A549 (cell line): ENCODE measurements at regions not wholly inside any gene's neighbourhood (a gene's known extent, or its start where the extent isn't known, plus 50 kb on each side); places are given as distances from the start of the nearest gene placed in this dataset.

Experiments used
- ATAC-seq, 2 experiments: fragments of 200-7000 bp in 1 of 2; fragments of >200 bp in 1 of 2; cut with Nextera tagmentation in 1 of 2; cut with Tn5 transposase in 1 of 2; 3 replicates each; pipeline versions ENCODE4 v1.8.0 to v1.9.1; 2018 to 2020; ENCODE audit warnings: mild to moderate bottlenecking in 1 of 2, moderate library complexity in 1 of 2
- CTCF ChIA-PET: fragments of 300-600 bp; sonication (Branson Sonifier 250); formaldehyde crosslinking; extraction: SDS; loops from one replicate; lab custom pipeline; 2021; ENCODE audit warnings: antibody characterized with exemption, inconsistent platforms; lab: Yijun Ruan, JAX
- POLR2A ChIA-PET: fragments of 350-600 bp; formaldehyde crosslinking; extraction: SDS; loops from one replicate; lab custom pipeline; 2021; ENCODE audit warnings: antibody characterized with exemption, inconsistent platforms; lab: Yijun Ruan, JAX
- DNase-seq, 2 experiments: peaks; one replicate each; pipeline versions ENCODE4 v3.0.0 to v3.0.0-alpha.2; 2011 to 2016; ENCODE audit warnings: low read depth in 1 of 2, low spot score in 1 of 2
- FAIRE-seq: peaks from 2 replicates; lab custom pipeline; 2011; peaks lifted over from hg19 to GRCh38; lab: Jason Lieb, UNC
- H3K27ac ChIP-seq, 2 experiments: fragments of >200 bp; sonication (Bioruptor Twin); formaldehyde crosslinking; 3 replicates each; pipeline ENCODE4 v1.5.1; 2016 to 2017
- H3K4me1 ChIP-seq: fragments of >200 bp; sonication (Bioruptor Twin); formaldehyde crosslinking; 3 replicates; pipeline ENCODE4 v1.6.1; 2016
- H3K4me2 ChIP-seq: fragments of >200 bp; sonication (Bioruptor Twin); formaldehyde crosslinking; 3 replicates; pipeline ENCODE4 v1.6.1; 2016
- H3K4me3 ChIP-seq: fragments of >200 bp; sonication (Bioruptor Twin); formaldehyde crosslinking; 3 replicates; pipeline ENCODE4 v1.5.1; 2016
- H3K9me3 ChIP-seq: fragments of >200 bp; sonication (Bioruptor Twin); formaldehyde crosslinking; 3 replicates; pipeline ENCODE4 v1.6.1; 2016
- CBX8 ChIP-seq: fragments of 200-600 bp; sonication (generic); IDR thresholded peaks from 2 replicates; pipeline ENCODE4 v1.6.1; 2016
- CHD2 ChIP-seq: fragments of 150-350 bp; IDR thresholded peaks from 2 replicates; pipeline ENCODE4 v1.6.1; 2014; ENCODE audit warnings: low read length; ENCODE audit not compliant: partially characterized antibody
- EHMT2 ChIP-seq: fragments of 200-600 bp; sonication (generic); IDR thresholded peaks from 2 replicates; pipeline ENCODE4 v1.6.1; 2016; ENCODE audit warnings: antibody characterized with exemption, low read depth, mild to moderate bottlenecking, moderate library complexity
- ELK1 ChIP-seq: fragments of 150-350 bp; IDR thresholded peaks from 2 replicates; pipeline ENCODE4 v1.6.1; 2014; ENCODE audit warnings: low read depth, mild to moderate bottlenecking, low read length
- FOSL2 ChIP-seq, 2 experiments: fragments of 450-650 bp in 1 of 2; fragments of >200 bp in 1 of 2; sonication (Bioruptor Twin) in 1 of 2; formaldehyde crosslinking; IDR thresholded peaks; 2 replicates each; pipeline versions ENCODE4 v1.5.0 to v1.6.1; 2016 to 2020; ENCODE audit warnings: mild to moderate bottlenecking in 1 of 2, moderate library complexity in 1 of 2
- GATA3 ChIP-seq: IDR thresholded peaks from 2 replicates; pipeline ENCODE4 v1.6.1; 2012; ENCODE audit warnings: borderline replicate concordance
- HDAC2 ChIP-seq: fragments of 200-600 bp; sonication (generic); IDR thresholded peaks from 2 replicates; pipeline ENCODE4 v1.6.1; 2016
- HEYL ChIP-seq: fragments of 250-450 bp; sonication (Bioruptor Pico); IDR thresholded peaks from 2 replicates; pipeline ENCODE4 v1.8.0; 2021; ENCODE audit warnings: mild to moderate bottlenecking, moderate library complexity
- KDM5A ChIP-seq: fragments of 200-600 bp; sonication (generic); IDR thresholded peaks from 2 replicates; pipeline ENCODE4 v1.6.1; 2016; ENCODE audit warnings: antibody characterized with exemption, mild to moderate bottlenecking
- MAZ ChIP-seq: fragments of 150-350 bp; IDR thresholded peaks from 2 replicates; pipeline ENCODE4 v1.6.1; 2014; ENCODE audit warnings: antibody characterized with exemption, low read depth, low read length, borderline replicate concordance
- NPAS2 ChIP-seq: fragments of 250-450 bp; sonication (Bioruptor Pico); IDR thresholded peaks from 2 replicates; pipeline ENCODE4 v1.8.0; 2022; ENCODE audit warnings: mild to moderate bottlenecking, moderate library complexity, borderline replicate concordance
- NR3C1 ChIP-seq: fragments of >200 bp; sonication (Bioruptor Twin); formaldehyde crosslinking; IDR thresholded peaks from 3 replicates; pipeline ENCODE4 v1.6.1; 2017
- PHF8 ChIP-seq: fragments of 200-600 bp; sonication (generic); IDR thresholded peaks from 2 replicates; pipeline ENCODE4 v1.6.1; 2016; ENCODE audit warnings: low read depth, mild to moderate bottlenecking, antibody characterized with exemption, moderate library complexity, borderline replicate concordance
- POLR2AphosphoS2 ChIP-seq: conservative IDR thresholded peaks from 2 replicates; pipeline ENCODE4 v1.6.1; 2012; ENCODE audit warnings: low read length, improper control_type of control experiment, inconsistent platforms
- RAD21 ChIP-seq, 2 experiments: fragments of >200 bp in 1 of 2; sonication (Bioruptor Twin) in 1 of 2; formaldehyde crosslinking in 1 of 2; IDR thresholded peaks in 1 of 2; conservative IDR thresholded peaks in 1 of 2; 2 replicates in 1 of 2; 3 replicates in 1 of 2; pipeline ENCODE4 v1.6.1; 2012 to 2018; ENCODE audit warnings: inconsistent platforms in 1 of 2
- RARB ChIP-seq: fragments of 250-450 bp; sonication (Bioruptor Pico); IDR thresholded peaks from 2 replicates; pipeline ENCODE4 v1.8.0; 2021; ENCODE audit warnings: mild to moderate bottlenecking, moderate library complexity
- RCOR1 ChIP-seq: fragments of 150-350 bp; IDR thresholded peaks from 2 replicates; pipeline ENCODE4 v1.6.1; 2014; ENCODE audit warnings: antibody characterized with exemption, low read length, low read depth
- RFX5 ChIP-seq: fragments of 450-650 bp; IDR thresholded peaks from 2 replicates; pipeline ENCODE4 v1.7.1; 2014; ENCODE audit warnings: antibody characterized with exemption, mild to moderate bottlenecking, moderate library complexity
- RNF2 ChIP-seq: fragments of 200-600 bp; sonication (generic); IDR thresholded peaks from 2 replicates; pipeline ENCODE4 v1.6.1; 2016; ENCODE audit warnings: low read depth, mild to moderate bottlenecking, antibody characterized with exemption, moderate library complexity, borderline replicate concordance
- TP53 ChIP-seq: fragments of 250-450 bp; sonication (Bioruptor Pico); IDR thresholded peaks from 2 replicates; pipeline ENCODE4 v1.5.0; 2021; ENCODE audit warnings: mild to moderate bottlenecking, moderate library complexity
- ZC3H11A ChIP-seq: fragments of 450-650 bp; IDR thresholded peaks from 2 replicates; pipeline ENCODE4 v1.6.1; 2014; ENCODE audit warnings: antibody characterized with exemption, mild to moderate bottlenecking
- ZNF302 ChIP-seq: fragments of 250-450 bp; sonication (Bioruptor Pico); IDR thresholded peaks from 2 replicates; pipeline ENCODE4 v1.9.0; 2021; ENCODE audit warnings: inconsistent platforms, mild to moderate bottlenecking, moderate library complexity
- ZSCAN20 ChIP-seq: fragments of 250-450 bp; sonication (Bioruptor Pico); IDR thresholded peaks from 2 replicates; pipeline ENCODE4 v1.8.0; 2022; ENCODE audit warnings: mild to moderate bottlenecking, moderate library complexity
- WGBS: methylation state at CpG from one replicate; pipeline ENCODE4 v1.1.6; 2017; ENCODE audit errors: missing lambda C conversion rate; 5-methylcytosine and 5-hydroxymethylcytosine counted together

- Histone ChIP-seq H3K4me2 (no peak overlapping the region), H3K27ac (no peak overlapping the region), H3K4me3 (no peak overlapping the region), H3K4me1 (no peaks in the 10 kb centered on the region), H3K9me3 (no peaks in the 10 kb centered on the region)
- no peak for TF ChIP-seq TP53 (CRISPR knock-in tag)
- TF ChIP-seq FOSL2 (IDR thresholded peaks at IDR 0.05), result no peak
- TF ChIP-seq FOSL2 (CRISPR knock-in tag; IDR thresholded peaks at IDR 0.05), result no peak
- TF ChIP-seq RARB (CRISPR knock-in tag), result no peak
- TF ChIP-seq KDM5A, result no peak
- TF ChIP-seq HDAC2, result no peak
- no peak for TF ChIP-seq ZNF302 (CRISPR knock-in tag)
- ATAC-seq (no peak), FAIRE-seq (no peak), DNase-seq (no peak)
- WGBS, result 27% methylated on average over 7 of the region's 7 CpGs
- ChIA-PET POLR2A (no interaction called here), CTCF (no interaction called here)
Observed at GRCh38 chr10:44786286-44786850, 124.8 kb upstream of the TMEM72 start.

GRCh38 chr10:44787480-44788075, 123.6 kb upstream of the TMEM72 start:
- ChIA-PET CTCF (no interaction called here), POLR2A (no interaction called here)
- WGBS, result 13% methylated on average over 6 of the region's 7 CpGs
- no peak for ATAC-seq
- H3K4me1 ChIP-seq, result no peaks in the 10 kb centered on the region
- no peak for DNase-seq
- no peaks in the 10 kb centered on the region for H3K9me3 ChIP-seq
- TF ChIP-seq POLR2AphosphoS2 (no peak), NR3C1 (no peak), RCOR1 (no peak), ELK1 (no peak), MAZ (no peak), EHMT2 (no peak), NPAS2 (CRISPR knock-in tag) (no peak), RAD21 (conservative IDR thresholded peaks at IDR 0.05 in 1 of 2, IDR thresholded peaks at IDR 0.05 in 1 of 2) (no peak), CHD2 (no peak), GATA3 (no peak), PHF8 (no peak), ZSCAN20 (CRISPR knock-in tag) (no peak), CBX8 (no peak), RFX5 (no peak), RARB (CRISPR knock-in tag) (no peak), ZNF302 (CRISPR knock-in tag) (no peak), RNF2 (no peak), HEYL (CRISPR knock-in tag) (no peak), ZC3H11A (no peak)
- no peak overlapping the region for H3K4me3 ChIP-seq
- FAIRE-seq, result no peak
- H3K27ac ChIP-seq, result no peak overlapping the region
- H3K4me2 ChIP-seq, result no peak overlapping the region
